HEK293 (cell line): ENCODE measurements at regions not wholly inside any gene's neighbourhood (a gene's known extent, or its start where the extent isn't known, plus 50 kb on each side); places are given as distances from the start of the nearest gene placed in this dataset.

Experiments used
- BCL11A ChIP-seq: fragments of 450-650 bp; formaldehyde crosslinking; IDR thresholded peaks from 2 replicates; pipeline ENCODE4 v1.5.1; 2016; ENCODE audit warnings: low read depth, missing biosample characterization, missing genetic modification characterization
- BCL11B ChIP-seq: fragments of 450-650 bp; formaldehyde crosslinking; IDR thresholded peaks from 2 replicates; pipeline ENCODE4 v1.5.1; 2016; ENCODE audit warnings: low read depth, missing biosample characterization, missing genetic modification characterization
- CTCF ChIP-seq: fragments of 450-650 bp; formaldehyde crosslinking; IDR thresholded peaks from 2 replicates; pipeline ENCODE4 v1.5.1; 2016; ENCODE audit warnings: missing biosample characterization, missing genetic modification characterization
- RBAK ChIP-seq: fragments of 450-650 bp; formaldehyde crosslinking; IDR thresholded peaks from 2 replicates; pipeline ENCODE4 v1.5.1; 2016; ENCODE audit warnings: missing biosample characterization, missing genetic modification characterization
- ZNF513 ChIP-seq: fragments of 450-650 bp; IDR thresholded peaks from 2 replicates; pipeline ENCODE4 v1.5.1; 2018; ENCODE audit warnings: missing biosample characterization, missing genetic modification characterization

- TF ChIP-seq ZNF513 (tag by site-specific recombination) (no peak), RBAK (tag by site-specific recombination) (no peak), BCL11B (tag by site-specific recombination) (no peak), BCL11A (tag by site-specific recombination) (no peak), CTCF (tag by site-specific recombination) (no peak)
Measured at GRCh38 chr13:111969551-111970135, 97.3 kb upstream of the SOX1 start.
